ENCODE measurements at regions not wholly inside any gene's neighbourhood (a gene's known extent, or its start where the extent isn't known, plus 50 kb on each side); places are given as distances from the start of the nearest gene placed in this dataset.

GRCh38 chr4:138438608-138439007, 196.5 kb upstream of the SLC7A11 start:
- no peak overlapping the region for H3K27ac ChIP-seq (ENCODE audit: insufficient read depth, low read length)
- no peak overlapping the region for H4K91ac ChIP-seq (ENCODE audit: insufficient read depth, low read depth, low read length)
- H3K4me2 ChIP-seq (ENCODE audit: low read depth, low read length), result no peak overlapping the region
- ATAC-seq (ENCODE audit: low read depth), result peak; percentile 85
- H2BK120ac ChIP-seq (ENCODE audit: low read depth, low read length), result no peak overlapping the region
- H3K9ac ChIP-seq (ENCODE audit: low read depth, low read length), result no peak overlapping the region
- no peaks in the 10 kb centered on the region for H3K79me1 ChIP-seq (ENCODE audit: low read depth in 1 of 2, low read length in 2 of 2)
- H3K18ac ChIP-seq (ENCODE audit: low read depth, low read length), result no peak overlapping the region
- ChIA-PET CTCF (no interaction called here), POLR2A (ENCODE audit: unreplicated experiment) (no interaction called here)
- H3K4ac ChIP-seq (ENCODE audit: low read depth, low read length), result no peak overlapping the region
- H3K4me3 ChIP-seq (ENCODE audit: insufficient read depth, low read depth, low read length), result no peak overlapping the region
- intact Hi-C loops (cut with micrococcal nuclease) (no loop called here), dilution Hi-C loops (cut with HindIII; ENCODE audit: low sequenced_read_pairs, unreplicated experiment) (no loop called here), in situ Hi-C loops (cut with MboI; ENCODE audit: low sequenced_read_pairs) (no loop called here)
- no peak overlapping the region for H2AK5ac ChIP-seq (ENCODE audit: low read depth, low read length)
- H2BK5ac ChIP-seq (ENCODE audit: low read depth, low read length, poor library complexity, severe bottlenecking), result no peak overlapping the region
- H3K36me3 ChIP-seq (ENCODE audit: control insufficient read depth, insufficient read depth, low read length), result no peaks in the 10 kb centered on the region
- peaks cover 2% of the 10 kb centered on the region; the same call in 1 of the 2 replicates for H3K4me1 ChIP-seq (ENCODE audit: control insufficient read depth, insufficient read depth, low read length)
- TF ChIP-seq, protein P1, sequence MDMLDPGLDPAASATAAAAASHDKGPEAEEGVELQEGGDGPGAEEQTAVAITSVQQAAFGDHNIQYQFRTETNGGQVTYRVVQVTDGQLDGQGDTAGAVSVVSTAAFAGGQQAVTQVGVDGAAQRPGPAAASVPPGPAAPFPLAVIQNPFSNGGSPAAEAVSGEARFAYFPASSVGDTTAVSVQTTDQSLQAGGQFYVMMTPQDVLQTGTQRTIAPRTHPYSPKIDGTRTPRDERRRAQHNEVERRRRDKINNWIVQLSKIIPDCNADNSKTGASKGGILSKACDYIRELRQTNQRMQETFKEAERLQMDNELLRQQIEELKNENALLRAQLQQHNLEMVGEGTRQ (IDR thresholded peaks at IDR 0.05; ENCODE audit: low read depth, low read length), result 0 out of 2 replicates have a peak, but pooled peaks have one; percentile 6
- TF ChIP-seq CEBPB (IDR thresholded peaks at IDR 0.05; ENCODE audit: low read depth, low read length) (peak; percentile 63; the same call in 1 of the 2 replicates), SMC3 (IDR thresholded peaks at IDR 0.05; ENCODE audit: low read depth, low read length) (no peak)
- H4K8ac ChIP-seq (ENCODE audit: low read depth in 2 of 2, low read length in 2 of 2), result no peak overlapping the region
- no TSS peak for BruUV-seq (replicated peaks)
- no peak overlapping the region for H3K14ac ChIP-seq (replicated peaks; ENCODE audit: low read depth, low read length)
- H2BK15ac ChIP-seq (ENCODE audit: low read depth, low read length), result no peak overlapping the region; the same call in 2 of the 3 replicates
- no peaks in the 10 kb centered on the region for H3K9me3 ChIP-seq (ENCODE audit: control insufficient read depth, insufficient read depth, low read length)
- no peak overlapping the region for H3K23ac ChIP-seq (ENCODE audit: low read depth, low read length)
- no peak overlapping the region for H2AK9ac ChIP-seq (replicated peaks; ENCODE audit: low read depth, low read length, poor library complexity)
- peak; percentile 47 for DNase-seq
- no peak overlapping the region for H3K56ac ChIP-seq (ENCODE audit: extremely low read depth, insufficient read depth, low read length)
- no peaks in the 10 kb centered on the region for H3K9me1 ChIP-seq (ENCODE audit: insufficient read depth, low read length)
- H3K27me3 ChIP-seq (ENCODE audit: control insufficient read depth, insufficient read depth, low read length), result no peaks in the 10 kb centered on the region
- H2AFZ ChIP-seq (replicated peaks; ENCODE audit: low read length, poor library complexity), result no peak overlapping the region
- no peak overlapping the region for H2BK20ac ChIP-seq (ENCODE audit: low read depth, low read length)
- no peak overlapping the region for H4K5ac ChIP-seq (ENCODE audit: low read depth, low read length)
- no peaks in the 10 kb centered on the region for H4K20me1 ChIP-seq (ENCODE audit: insufficient read depth, low read length)
